ENCODE measurements at regions not wholly inside any gene's neighbourhood (a gene's known extent, or its start where the extent isn't known, plus 50 kb on each side); places are given as distances from the start of the nearest gene placed in this dataset.

DNA sequence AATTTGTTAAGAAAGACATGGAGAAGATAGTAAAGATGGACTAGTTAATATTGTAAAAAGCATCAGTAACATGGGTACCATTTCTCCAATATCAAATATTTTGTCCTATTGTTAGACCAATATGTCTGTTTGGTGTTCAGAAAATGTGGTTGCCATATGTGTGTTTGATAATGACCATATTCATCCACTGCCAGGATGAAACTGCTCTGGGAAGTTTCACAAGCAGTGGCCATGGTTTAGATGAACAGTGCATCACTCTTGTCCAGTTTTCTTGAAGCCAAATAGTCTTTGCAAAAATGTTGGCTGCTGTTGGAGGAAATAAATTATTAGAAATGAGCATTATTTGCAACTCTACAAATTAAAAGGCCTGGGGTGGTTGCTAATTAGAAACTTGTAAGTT lies 333.8 kb downstream of the NUF2 start:
- DNase-seq (ENCODE audit: low read depth), result no peak

DNA sequence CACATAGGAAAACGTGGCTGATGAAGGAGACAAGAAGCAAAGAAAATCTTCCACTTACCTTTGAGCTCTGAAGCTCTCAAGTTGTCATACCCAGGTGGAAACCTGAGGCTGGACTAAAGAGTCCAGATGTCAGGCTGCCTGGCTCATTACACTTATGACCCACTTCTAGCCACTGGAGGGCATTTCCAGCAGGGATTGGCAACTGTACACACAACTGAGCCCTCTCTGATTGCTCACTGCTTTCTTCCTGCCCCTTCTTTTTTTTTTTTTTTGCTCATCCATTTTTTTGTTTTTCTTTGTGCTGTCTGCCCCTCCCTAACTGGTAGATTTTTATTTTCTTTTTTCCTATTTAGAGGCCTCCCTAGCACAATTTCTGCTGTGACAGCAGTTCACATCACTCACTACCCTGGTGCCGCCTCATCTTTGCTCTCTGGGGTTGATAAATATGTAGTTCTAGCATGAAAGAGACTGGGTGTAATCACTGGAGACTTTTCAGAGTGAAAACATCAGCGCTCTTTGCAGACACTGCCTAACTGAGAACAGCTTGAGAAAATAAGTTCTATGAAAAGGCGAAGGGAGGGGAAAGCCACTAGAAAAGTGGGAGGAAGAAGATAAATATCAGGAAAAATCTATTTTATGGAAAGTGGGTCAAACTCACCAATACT lies 334.5 kb downstream of the NUF2 start:
- no peak for DNase-seq (ENCODE audit: low read depth)

- no peak for DNase-seq (ENCODE audit: low read depth)
Measured at GRCh38 chr1:163657719-163658118, 336.0 kb downstream of the NUF2 start.

GRCh38 chr1:163661391-163661790 lies 339.6 kb downstream of the NUF2 start:
- DNase-seq (ENCODE audit: low read depth), result no peak

DNA sequence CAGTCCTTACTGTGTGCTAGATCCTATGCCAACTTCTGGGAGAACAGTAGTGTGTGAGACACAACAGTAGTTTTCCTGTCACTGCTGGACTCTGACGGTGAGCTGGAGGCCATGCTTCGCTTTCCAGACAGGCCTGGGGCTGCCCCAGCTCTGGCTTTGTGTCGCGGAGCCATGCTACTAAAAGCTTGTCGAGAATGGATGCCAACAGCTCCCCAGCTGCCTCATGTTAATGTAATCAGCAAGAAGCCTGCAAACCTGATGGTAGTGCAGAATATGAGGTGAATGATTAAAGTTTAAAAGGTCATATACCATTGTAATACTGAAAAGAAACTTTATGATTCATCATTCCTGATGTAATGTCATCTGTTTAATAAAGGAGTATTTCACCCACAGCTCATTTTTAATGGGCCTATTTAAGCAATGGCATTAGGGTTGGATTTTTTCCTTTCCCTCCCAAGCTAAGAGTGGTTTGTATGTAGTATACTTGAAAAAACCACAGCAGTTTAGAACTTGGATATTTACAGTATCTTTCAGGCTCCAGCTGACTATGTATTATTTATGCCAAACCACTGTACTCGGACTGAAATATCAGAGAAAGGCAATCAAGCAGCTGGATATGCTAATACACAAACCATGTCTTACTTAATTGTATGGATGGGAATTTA lies 343.0 kb downstream of the NUF2 start:
- no peak for DNase-seq (ENCODE audit: low read depth)

- no peak for DNase-seq (ENCODE audit: low read depth)
Measured at GRCh38 chr1:163668472-163668871, 346.7 kb downstream of the NUF2 start.

- no peak for DNase-seq (ENCODE audit: low read depth)
Measured at GRCh38 chr1:163670989-163671757, 349.4 kb downstream of the NUF2 start.

- no peak for DNase-seq (ENCODE audit: low read depth)
Measured at GRCh38 chr1:163672976-163673758, 351.4 kb downstream of the NUF2 start.

DNA sequence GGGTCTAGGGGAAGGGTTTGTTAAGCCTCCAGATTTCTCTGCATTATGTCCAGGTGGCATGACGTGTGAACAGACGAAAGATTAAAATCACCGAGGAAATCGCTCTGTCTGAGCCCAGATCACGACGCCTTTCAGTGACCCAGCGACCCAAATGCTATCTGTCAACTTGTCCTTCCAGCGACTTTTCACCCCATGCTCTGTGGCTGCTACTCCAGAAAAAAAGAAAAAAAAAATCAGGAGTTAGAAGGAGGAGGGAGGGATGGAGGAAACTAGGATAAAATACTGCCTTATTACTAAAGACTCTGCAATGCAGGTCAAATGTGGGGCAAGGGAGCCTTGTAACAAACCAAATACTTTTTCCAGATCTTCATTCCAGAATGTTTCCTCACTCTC lies 352.0 kb downstream of the NUF2 start:
- DNase-seq (ENCODE audit: low read depth), result no peak

DNA sequence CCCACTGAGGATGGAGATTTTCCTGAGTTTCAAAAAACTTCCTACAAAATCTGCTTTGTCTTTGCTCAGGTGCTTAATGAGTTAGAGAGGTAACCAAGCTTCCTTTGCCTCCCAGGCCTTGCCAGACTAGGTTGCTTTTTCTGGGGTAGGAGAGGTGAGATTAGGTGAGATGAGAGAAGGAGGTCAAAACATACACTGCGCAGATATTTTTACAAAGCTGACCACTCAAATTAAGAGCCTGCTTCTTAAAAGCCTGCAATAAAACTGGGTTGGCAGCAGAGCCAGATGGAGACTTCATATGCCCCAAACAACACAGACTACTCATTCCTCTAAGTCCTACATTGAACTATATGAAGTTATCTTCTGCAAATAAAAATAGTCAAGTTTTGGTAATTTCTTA lies 352.5 kb downstream of the NUF2 start:
- DNase-seq (ENCODE audit: low read depth), result no peak

DNA sequence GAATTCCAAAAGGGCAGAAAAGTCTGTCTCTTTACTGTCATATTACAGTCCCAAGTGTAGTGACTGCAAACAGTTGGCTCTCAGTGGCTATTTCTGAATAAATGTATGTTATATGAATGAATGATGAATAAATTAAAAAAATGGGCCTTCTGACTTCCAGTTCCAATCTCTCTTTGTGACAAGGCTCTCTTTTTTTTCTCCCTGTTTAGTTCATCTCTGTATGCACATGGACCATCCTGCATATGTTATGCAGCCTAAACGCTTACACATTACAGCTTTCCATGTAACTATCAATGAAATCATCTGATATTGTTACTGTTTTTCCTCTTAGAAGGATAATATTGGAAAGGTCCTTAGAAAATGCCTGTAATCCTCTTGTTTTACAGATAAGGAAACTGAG lies 363.0 kb downstream of the NUF2 start:
- DNase-seq (ENCODE audit: low read depth), result no peak

DNA sequence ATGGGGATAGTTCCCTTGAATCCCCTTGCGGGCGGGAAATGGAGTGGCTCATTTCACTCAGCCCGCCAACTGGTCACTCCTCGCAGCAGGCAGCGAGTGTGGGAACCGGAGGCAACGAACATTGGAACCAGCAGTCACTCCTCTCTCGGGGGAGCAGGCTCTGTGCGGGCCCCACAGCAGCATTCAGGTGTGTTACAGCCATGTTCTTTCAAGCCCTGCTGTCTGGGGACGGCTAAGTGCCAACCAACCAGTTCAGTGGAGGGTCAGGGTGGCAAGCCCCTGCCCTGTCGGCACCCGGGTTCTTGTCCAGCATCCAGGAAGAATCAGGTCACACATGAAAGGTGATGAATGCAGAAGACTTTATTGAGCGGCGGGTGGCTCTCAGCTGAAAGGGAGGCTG lies 370.5 kb downstream of the NUF2 start:
- DNase-seq (ENCODE audit: low read depth), result no peak

DNA sequence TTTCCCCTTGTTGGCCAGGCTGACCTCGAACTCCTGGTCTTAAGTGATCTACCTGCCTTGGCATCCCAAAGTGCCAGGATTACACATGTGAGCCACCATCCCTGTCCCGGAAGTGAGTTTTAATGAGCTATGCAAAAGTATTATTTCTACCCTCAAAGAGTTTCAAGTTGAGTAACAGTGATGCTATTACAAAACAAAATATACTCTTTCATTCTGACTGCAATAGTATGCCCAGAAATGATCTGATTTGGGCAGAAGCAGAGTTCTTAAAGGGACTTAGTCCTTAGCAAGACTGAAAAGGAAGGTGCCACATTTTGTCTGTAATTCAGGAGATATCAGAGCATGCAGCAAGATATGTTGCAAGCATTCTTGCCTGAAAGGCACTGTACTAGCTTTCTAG lies 375.4 kb downstream of the NUF2 start:
- no peak for DNase-seq (ENCODE audit: low read depth)

DNA sequence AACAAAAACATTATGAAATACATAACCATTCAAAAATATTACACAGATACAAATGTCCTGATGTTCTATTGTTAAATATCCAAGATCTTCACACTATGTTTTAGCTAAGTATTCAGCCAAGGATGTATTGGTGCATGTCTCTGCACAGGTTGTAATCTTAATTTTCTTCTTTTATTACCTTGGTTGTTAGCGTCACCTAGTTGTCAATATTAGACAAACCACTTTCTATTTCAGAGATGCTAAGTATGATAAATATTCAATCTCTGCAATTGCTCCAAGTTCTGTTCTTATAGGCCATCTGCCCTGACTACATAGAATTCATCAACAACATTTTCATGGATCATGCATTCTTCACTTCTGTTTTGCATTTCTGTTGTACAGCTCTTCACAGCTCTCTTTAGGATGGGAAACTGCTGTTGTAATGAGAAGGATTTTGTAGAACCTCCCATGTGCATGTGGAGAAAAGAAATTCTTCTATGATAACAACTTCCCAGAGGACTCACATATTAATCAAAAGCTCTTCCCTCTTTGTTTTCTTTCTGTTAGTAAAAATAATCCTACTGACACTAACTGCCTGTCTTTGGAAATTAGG lies 380.1 kb downstream of the NUF2 start:
- DNase-seq (ENCODE audit: low read depth), result no peak

- no peak for DNase-seq (ENCODE audit: low read depth)
Measured at GRCh38 chr1:163703794-163704193, 382.0 kb downstream of the NUF2 start.

GRCh38 chr1:163706915-163707314 lies 385.2 kb downstream of the NUF2 start:
- DNase-seq (ENCODE audit: low read depth), result no peak

DNA sequence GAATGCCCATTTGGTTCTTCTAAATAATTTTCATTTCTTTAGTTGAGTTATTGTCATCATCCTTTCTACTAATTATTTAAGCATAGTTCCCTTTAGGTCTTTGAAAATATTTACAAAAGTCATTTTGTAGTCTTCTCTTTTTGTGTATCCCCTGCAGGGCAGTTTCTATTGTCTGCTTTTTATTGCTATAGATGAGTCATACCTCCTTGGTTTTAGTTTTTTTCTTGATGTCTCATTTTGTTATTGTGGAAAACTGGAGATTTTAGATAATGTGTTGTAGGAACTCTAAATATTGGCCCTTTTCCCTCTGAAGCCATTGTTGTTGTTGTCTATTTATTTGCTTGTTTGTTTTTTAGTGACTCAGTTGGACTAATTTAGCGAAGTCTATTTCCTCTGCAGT lies 387.9 kb downstream of the NUF2 start:
- no peak for DNase-seq (ENCODE audit: low read depth)

GRCh38 chr1:163712321-163712720 lies 390.6 kb downstream of the NUF2 start:
- no peak for DNase-seq (ENCODE audit: low read depth)

DNA sequence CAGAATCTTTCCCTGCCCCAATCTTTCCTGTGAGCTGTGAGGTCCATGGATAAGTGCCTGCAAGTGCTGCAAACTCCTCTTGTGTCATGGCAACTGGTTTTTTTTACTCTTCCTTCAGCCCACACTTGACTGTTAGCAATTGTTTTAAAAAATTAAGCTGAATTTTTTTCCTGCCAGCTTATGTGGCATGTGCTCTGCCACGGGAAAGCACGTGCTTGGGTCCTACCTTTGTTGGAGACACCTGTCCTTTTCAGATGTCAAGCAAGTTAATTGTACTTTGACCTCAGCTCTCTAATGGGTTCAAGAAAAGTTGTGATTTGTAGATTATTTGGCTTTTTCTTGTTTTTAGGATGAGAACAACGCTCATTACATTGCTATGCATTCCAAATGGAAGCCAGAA lies 398.5 kb downstream of the NUF2 start:
- no peak for DNase-seq (ENCODE audit: low read depth)

DNA sequence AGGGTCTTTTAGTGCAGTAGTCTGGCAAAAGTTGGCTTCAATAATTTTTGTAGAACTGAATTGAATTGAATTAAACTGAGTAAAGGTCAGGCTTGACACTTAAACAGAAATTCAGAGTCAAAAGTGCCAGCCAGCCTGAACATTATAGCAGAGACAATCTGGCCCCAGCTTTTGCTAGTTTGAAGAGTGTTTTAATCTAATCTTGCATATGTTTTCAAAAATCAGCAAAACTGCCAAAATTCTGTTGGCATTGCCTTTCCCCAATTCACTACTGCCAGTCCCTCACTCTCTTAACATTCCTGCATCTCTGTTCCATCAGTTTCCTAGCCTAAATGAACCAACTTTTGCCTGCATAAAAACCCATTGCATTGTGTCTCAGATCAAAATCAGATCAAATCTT lies 403.8 kb downstream of the NUF2 start:
- DNase-seq (ENCODE audit: low read depth), result no peak

DNA sequence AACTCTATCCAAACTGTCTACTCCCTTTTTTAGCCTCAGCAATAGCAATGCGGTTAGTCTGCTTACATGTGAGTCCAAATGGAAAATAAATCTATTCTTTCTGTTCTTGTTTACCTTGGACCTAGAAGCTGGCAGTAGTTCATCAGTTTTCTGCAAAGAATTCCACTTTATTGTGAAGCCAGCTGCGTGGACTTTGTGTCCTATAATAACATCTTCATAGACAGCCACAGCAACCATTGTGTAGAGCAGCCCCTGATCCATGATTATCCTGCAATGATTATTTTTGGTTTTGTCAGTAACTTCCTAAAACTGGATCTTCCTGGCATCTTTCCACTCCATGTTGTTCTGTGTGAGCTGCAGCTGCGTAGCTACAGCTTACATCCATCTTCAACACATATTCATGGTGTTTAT lies 408.7 kb downstream of the NUF2 start:
- DNase-seq (ENCODE audit: low read depth), result no peak

DNA sequence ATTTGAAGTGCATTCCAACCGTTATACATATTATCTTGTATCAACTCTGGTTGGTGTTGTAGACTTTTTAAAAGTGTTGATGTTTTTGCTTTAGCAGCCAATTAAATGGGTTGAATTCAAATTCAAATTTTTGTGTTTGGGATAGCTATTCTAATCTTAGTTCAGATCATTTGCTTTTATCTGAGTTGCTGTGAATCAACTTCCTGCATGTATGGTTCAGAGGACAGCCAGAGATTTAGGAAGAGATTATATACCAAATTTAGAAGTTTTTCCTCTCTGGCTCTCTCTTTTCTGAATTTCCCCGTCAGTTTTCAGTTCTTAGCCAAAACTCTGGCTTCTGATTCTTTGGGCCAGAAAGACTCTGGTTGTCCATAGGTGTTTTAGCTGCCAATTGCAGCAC lies 415.5 kb downstream of the NUF2 start:
- DNase-seq (ENCODE audit: low read depth), result no peak

Data from LHCN-M2 (cell line).